Kidney glomerular epithelial cell (primary cell): ENCODE measurements at regions not wholly inside any gene's neighbourhood (a gene's known extent, or its start where the extent isn't known, plus 50 kb on each side); places are given as distances from the start of the nearest gene placed in this dataset.
A peak's percentile ranks its signal among the peaks of the same experiment; 100 is the strongest.

ENCODE experiments used
- DNase-seq: peaks from one replicate; lab custom pipeline; 2025; lab: John Stamatoyannopoulos, UW

GRCh38 chr13:62305756-62306155, 890.1 kb upstream of the PCDH20 start:
- DNase-seq, result no peak

- DNase-seq, result no peak
These were observed 886.7 kb upstream of the PCDH20 start for GRCh38 chr13:62302341-62302740.

GRCh38 chr13:62299988-62300387, 884.3 kb upstream of the PCDH20 start:
- no peak for DNase-seq

- DNase-seq, result no peak
These were observed 881.2 kb upstream of the PCDH20 start for GRCh38 chr13:62296812-62297211.

- peak; percentile 35 for DNase-seq
These were observed 878.6 kb upstream of the PCDH20 start for GRCh38 chr13:62294244-62294643.

- no peak for DNase-seq
These were observed 877.2 kb upstream of the PCDH20 start for GRCh38 chr13:62292714-62293480.

- no peak for DNase-seq
These were observed 874.9 kb upstream of the PCDH20 start for GRCh38 chr13:62290542-62290941.

- no peak for DNase-seq
These were observed 872.1 kb upstream of the PCDH20 start for GRCh38 chr13:62287764-62288163.

- DNase-seq, result no peak
These were observed 864.9 kb upstream of the PCDH20 start for GRCh38 chr13:62280590-62280989.

- no peak for DNase-seq
These were observed 862.6 kb upstream of the PCDH20 start for GRCh38 chr13:62278271-62278670.

- DNase-seq, result no peak
These were observed 836.1 kb upstream of the PCDH20 start for GRCh38 chr13:62251734-62252133.

- no peak for DNase-seq
These were observed 835.0 kb upstream of the PCDH20 start for GRCh38 chr13:62250501-62251201.

- no peak for DNase-seq
These were observed 830.9 kb upstream of the PCDH20 start for GRCh38 chr13:62246581-62246980.

GRCh38 chr13:62243106-62243505, 827.5 kb upstream of the PCDH20 start:
- no peak for DNase-seq

- DNase-seq, result no peak
These were observed 819.3 kb upstream of the PCDH20 start for GRCh38 chr13:62234780-62235440.

- no peak for DNase-seq
These were observed 795.3 kb upstream of the PCDH20 start for GRCh38 chr13:62210951-62211350.

GRCh38 chr13:62209529-62209928, 793.9 kb upstream of the PCDH20 start:
- no peak for DNase-seq

GRCh38 chr13:62207388-62207787, 791.7 kb upstream of the PCDH20 start:
- no peak for DNase-seq

GRCh38 chr13:62206165-62206564, 790.5 kb upstream of the PCDH20 start:
- no peak for DNase-seq

- no peak for DNase-seq
These were observed 789.6 kb upstream of the PCDH20 start for GRCh38 chr13:62205273-62205672.

- DNase-seq, result no peak
These were observed 778.7 kb upstream of the PCDH20 start for GRCh38 chr13:62194371-62194770.

GRCh38 chr13:62193919-62194318, 778.3 kb upstream of the PCDH20 start:
- no peak for DNase-seq

GRCh38 chr13:62185631-62186255, 770.1 kb upstream of the PCDH20 start:
- no peak for DNase-seq
